ENCODE measurements at regions not wholly inside any gene's neighbourhood (a gene's known extent, or its start where the extent isn't known, plus 50 kb on each side); places are given as distances from the start of the nearest gene placed in this dataset.

DNA sequence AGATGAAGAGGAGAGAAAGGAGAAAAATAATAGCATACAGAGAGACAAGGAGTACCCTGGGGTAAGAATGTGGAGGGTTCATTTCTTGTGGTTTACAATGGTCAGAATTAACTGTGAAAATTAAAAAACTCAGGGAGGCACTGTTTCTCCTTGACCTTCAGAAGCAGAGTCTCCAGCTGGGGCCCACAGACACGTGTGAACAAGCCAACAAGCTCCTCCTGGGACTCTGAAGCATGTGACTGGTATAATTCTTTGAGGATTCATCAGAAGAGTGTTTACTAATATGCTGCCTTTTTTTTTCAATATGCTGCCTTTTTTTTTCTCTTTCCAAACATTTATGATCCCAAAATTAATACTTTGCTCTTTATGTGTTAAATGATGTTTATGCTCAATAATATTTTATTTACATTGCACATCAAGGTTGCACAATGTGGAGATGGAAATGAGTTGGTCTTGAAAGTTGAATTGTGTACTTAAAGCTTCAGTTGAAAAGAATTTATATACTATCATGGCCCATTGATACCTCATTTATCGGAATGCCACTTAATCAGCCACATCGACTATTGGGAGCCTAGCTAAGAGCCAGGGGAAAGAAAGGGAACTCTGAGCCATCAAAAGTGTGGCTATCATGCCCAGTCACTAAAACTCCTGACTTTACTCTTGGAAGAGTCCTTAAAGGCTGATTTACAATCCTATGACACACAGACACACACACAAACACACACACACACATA, 134.7 kb upstream of the RHOBTB1 start:
- Histone ChIP-seq H3K4me3 (ENCODE audit: low read depth in 1 of 3, low read length in 3 of 3) (no peak overlapping the region), H3K4me1 (ENCODE audit: control insufficient read depth in 4 of 4, insufficient read depth in 4 of 4, low read length in 3 of 4) (peaks cover 0 to 2% (median 0%) of the 10 kb centered on the region in 4 donors), H3K27ac (ENCODE audit: low read depth in 1 of 2, low read length in 2 of 2) (no peak overlapping the region), H3K9me3 (ENCODE audit: control insufficient read depth in 4 of 4, low read length in 3 of 4) (no peaks in the 10 kb centered on the region), H3K36me3 (ENCODE audit: control insufficient read depth in 4 of 4, insufficient read depth in 3 of 4, low read depth in 1 of 4, low read length in 3 of 4) (no peaks in the 10 kb centered on the region), H3K9ac (ENCODE audit: low read depth in 1 of 2, low read length in 2 of 2) (no peak overlapping the region), H3K27me3 (ENCODE audit: control insufficient read depth in 4 of 4, insufficient read depth in 4 of 4, low read length in 3 of 4) (no peaks in the 10 kb centered on the region)
- DNase-seq (ENCODE audit: low spot score), result no peak
- WGBS, result 79% methylated on average over 3 of the region's 3 CpGs
- TF ChIP-seq TAF1 (conservative IDR thresholded peaks at IDR 0.05) (no peak), YY1 (IDR thresholded peaks at IDR 0.05) (no peak), JUND (IDR thresholded peaks at IDR 0.05) (no peak), FOXA2 (IDR thresholded peaks at IDR 0.05) (no peak), HNF4G (IDR thresholded peaks at IDR 0.05) (no peak), RXRA (IDR thresholded peaks at IDR 0.05) (no peak), FOXA1 (IDR thresholded peaks at IDR 0.05) (no peak), NR2F2 (IDR thresholded peaks at IDR 0.05) (no peak), GABPA (IDR thresholded peaks at IDR 0.05 in 1 of 2, conservative IDR thresholded peaks at IDR 0.05 in 1 of 2) (no peak), EGR1 (IDR thresholded peaks at IDR 0.05; ENCODE audit: low read depth in 2 of 2) (no peak), RAD21 (IDR thresholded peaks at IDR 0.05) (no peak), SP1 (IDR thresholded peaks at IDR 0.05) (no peak), HNF4A (conservative IDR thresholded peaks at IDR 0.05) (no peak)
- TF ChIP-seq, protein P1, sequence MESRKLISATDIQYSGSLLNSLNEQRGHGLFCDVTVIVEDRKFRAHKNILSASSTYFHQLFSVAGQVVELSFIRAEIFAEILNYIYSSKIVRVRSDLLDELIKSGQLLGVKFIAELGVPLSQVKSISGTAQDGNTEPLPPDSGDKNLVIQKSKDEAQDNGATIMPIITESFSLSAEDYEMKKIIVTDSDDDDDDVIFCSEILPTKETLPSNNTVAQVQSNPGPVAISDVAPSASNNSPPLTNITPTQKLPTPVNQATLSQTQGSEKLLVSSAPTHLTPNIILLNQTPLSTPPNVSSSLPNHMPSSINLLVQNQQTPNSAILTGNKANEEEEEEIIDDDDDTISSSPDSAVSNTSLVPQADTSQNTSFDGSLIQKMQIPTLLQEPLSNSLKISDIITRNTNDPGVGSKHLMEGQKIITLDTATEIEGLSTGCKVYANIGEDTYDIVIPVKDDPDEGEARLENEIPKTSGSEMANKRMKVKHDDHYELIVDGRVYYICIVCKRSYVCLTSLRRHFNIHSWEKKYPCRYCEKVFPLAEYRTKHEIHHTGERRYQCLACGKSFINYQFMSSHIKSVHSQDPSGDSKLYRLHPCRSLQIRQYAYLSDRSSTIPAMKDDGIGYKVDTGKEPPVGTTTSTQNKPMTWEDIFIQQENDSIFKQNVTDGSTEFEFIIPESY (IDR thresholded peaks at IDR 0.05), result no peak
- TF ChIP-seq, protein P2, sequence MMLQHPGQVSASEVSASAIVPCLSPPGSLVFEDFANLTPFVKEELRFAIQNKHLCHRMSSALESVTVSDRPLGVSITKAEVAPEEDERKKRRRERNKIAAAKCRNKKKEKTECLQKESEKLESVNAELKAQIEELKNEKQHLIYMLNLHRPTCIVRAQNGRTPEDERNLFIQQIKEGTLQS (IDR thresholded peaks at IDR 0.05), result no peak
- TF ChIP-seq, protein P3, sequence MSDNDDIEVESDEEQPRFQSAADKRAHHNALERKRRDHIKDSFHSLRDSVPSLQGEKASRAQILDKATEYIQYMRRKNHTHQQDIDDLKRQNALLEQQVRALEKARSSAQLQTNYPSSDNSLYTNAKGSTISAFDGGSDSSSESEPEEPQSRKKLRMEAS (IDR thresholded peaks at IDR 0.05), result no peak
- TF ChIP-seq, protein P4, sequence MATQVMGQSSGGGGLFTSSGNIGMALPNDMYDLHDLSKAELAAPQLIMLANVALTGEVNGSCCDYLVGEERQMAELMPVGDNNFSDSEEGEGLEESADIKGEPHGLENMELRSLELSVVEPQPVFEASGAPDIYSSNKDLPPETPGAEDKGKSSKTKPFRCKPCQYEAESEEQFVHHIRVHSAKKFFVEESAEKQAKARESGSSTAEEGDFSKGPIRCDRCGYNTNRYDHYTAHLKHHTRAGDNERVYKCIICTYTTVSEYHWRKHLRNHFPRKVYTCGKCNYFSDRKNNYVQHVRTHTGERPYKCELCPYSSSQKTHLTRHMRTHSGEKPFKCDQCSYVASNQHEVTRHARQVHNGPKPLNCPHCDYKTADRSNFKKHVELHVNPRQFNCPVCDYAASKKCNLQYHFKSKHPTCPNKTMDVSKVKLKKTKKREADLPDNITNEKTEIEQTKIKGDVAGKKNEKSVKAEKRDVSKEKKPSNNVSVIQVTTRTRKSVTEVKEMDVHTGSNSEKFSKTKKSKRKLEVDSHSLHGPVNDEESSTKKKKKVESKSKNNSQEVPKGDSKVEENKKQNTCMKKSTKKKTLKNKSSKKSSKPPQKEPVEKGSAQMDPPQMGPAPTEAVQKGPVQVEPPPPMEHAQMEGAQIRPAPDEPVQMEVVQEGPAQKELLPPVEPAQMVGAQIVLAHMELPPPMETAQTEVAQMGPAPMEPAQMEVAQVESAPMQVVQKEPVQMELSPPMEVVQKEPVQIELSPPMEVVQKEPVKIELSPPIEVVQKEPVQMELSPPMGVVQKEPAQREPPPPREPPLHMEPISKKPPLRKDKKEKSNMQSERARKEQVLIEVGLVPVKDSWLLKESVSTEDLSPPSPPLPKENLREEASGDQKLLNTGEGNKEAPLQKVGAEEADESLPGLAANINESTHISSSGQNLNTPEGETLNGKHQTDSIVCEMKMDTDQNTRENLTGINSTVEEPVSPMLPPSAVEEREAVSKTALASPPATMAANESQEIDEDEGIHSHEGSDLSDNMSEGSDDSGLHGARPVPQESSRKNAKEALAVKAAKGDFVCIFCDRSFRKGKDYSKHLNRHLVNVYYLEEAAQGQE (IDR thresholded peaks at IDR 0.05), result no peak

DNA sequence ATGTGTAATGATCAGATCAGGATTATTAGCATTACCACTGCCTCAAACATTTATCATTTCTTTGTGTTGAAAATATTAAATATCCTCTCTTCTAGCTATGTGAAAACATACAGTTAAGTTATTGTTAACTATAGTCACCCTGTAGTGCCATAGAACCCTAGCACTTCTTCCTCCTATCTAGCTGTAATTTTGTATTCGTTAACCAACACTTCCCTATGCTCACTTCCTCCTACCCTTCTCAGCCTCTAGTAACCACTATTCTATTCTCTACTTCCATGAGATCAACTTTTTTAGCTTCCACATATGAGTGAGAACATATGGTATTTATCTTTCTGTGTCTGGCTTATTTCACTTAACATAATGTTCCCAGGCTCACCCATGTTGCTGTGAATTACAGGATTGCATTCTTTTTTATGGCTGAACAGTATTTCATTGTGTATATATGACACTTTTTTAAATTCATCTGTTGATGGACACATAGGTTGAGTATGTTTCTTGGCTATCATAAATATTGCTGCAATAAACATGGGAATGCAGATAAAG, 132.7 kb upstream of the RHOBTB1 start:
- Histone ChIP-seq H3K36me3 (ENCODE audit: control insufficient read depth in 4 of 4, insufficient read depth in 3 of 4, low read depth in 1 of 4, low read length in 3 of 4) (no peaks in the 10 kb centered on the region), H3K4me1 (ENCODE audit: control insufficient read depth in 4 of 4, insufficient read depth in 4 of 4, low read length in 3 of 4) (peaks cover 0 to 2% (median 0%) of the 10 kb centered on the region in 4 donors), H3K27ac (ENCODE audit: low read depth in 1 of 2, low read length in 2 of 2) (no peak overlapping the region), H3K9me3 (ENCODE audit: control insufficient read depth in 4 of 4, low read length in 3 of 4) (no peaks in the 10 kb centered on the region), H3K9ac (ENCODE audit: low read depth in 1 of 2, low read length in 2 of 2) (no peak overlapping the region), H3K4me3 (ENCODE audit: low read depth in 1 of 3, low read length in 3 of 3) (no peak overlapping the region), H3K27me3 (ENCODE audit: control insufficient read depth in 4 of 4, insufficient read depth in 4 of 4, low read length in 3 of 4) (no peaks in the 10 kb centered on the region)
- no peak for DNase-seq (ENCODE audit: low spot score)
- TF ChIP-seq FOXA1 (IDR thresholded peaks at IDR 0.05) (no peak), EGR1 (IDR thresholded peaks at IDR 0.05; ENCODE audit: low read depth in 2 of 2) (no peak), NR2F2 (IDR thresholded peaks at IDR 0.05) (no peak), HNF4G (IDR thresholded peaks at IDR 0.05) (no peak), SP1 (IDR thresholded peaks at IDR 0.05) (no peak), FOXA2 (IDR thresholded peaks at IDR 0.05) (no peak), TAF1 (conservative IDR thresholded peaks at IDR 0.05) (no peak)
- TF ChIP-seq, protein P2 (IDR thresholded peaks at IDR 0.05), result no peak
- WGBS, result 72% methylated on average over 1 of the region's 1 CpG

Data from liver (tissue), 7 donors.